ENCODE measurements at regions not wholly inside any gene's neighbourhood (a gene's known extent, or its start where the extent isn't known, plus 50 kb on each side); places are given as distances from the start of the nearest gene placed in this dataset.
A peak's percentile ranks its signal among the peaks of the same experiment; 100 is the strongest.

GRCh38 chr7:132733860-132734259 lies 157.6 kb upstream of the PLXNA4 start:
- no peak for DNase-seq

- DNase-seq: no peak
Observed at GRCh38 chr7:132732321-132732865, 156.1 kb upstream of the PLXNA4 start.

- no peak for DNase-seq
Observed at GRCh38 chr7:132730105-132730504, 153.8 kb upstream of the PLXNA4 start.

- no peak for DNase-seq
Observed at GRCh38 chr7:132723506-132724081, 147.3 kb upstream of the PLXNA4 start.

GRCh38 chr7:132720835-132721234 lies 144.6 kb upstream of the PLXNA4 start:
- DNase-seq: no peak

- DNase-seq: no peak
Observed at GRCh38 chr7:132713893-132714292, 137.6 kb upstream of the PLXNA4 start.

- DNase-seq: peak; percentile 38
Observed at GRCh38 chr7:132709971-132710567, 133.8 kb upstream of the PLXNA4 start.

GRCh38 chr7:132708470-132708869 lies 132.2 kb upstream of the PLXNA4 start:
- DNase-seq: no peak

GRCh38 chr7:132705146-132705545 lies 128.9 kb upstream of the PLXNA4 start:
- no peak for DNase-seq

GRCh38 chr7:132703742-132704141 lies 127.5 kb upstream of the PLXNA4 start:
- no peak for DNase-seq

- no peak for DNase-seq
Observed at GRCh38 chr7:132697003-132697402, 120.7 kb upstream of the PLXNA4 start.

- DNase-seq: no peak
Observed at GRCh38 chr7:132696332-132696731, 120.1 kb upstream of the PLXNA4 start.

GRCh38 chr7:132691201-132691600 lies 114.9 kb upstream of the PLXNA4 start:
- no peak for DNase-seq

- DNase-seq: no peak
Observed at GRCh38 chr7:132690174-132690573, 113.9 kb upstream of the PLXNA4 start.

GRCh38 chr7:132687981-132688383 lies 111.7 kb upstream of the PLXNA4 start:
- DNase-seq: no peak

- no peak for DNase-seq
Observed at GRCh38 chr7:132687016-132687415, 110.7 kb upstream of the PLXNA4 start.

- no peak for DNase-seq
Observed at GRCh38 chr7:132685277-132685676, 109.0 kb upstream of the PLXNA4 start.

- no peak for DNase-seq
Observed at GRCh38 chr7:132683896-132684690, 107.8 kb upstream of the PLXNA4 start.

GRCh38 chr7:132681951-132682350 lies 105.7 kb upstream of the PLXNA4 start:
- no peak for DNase-seq

GRCh38 chr7:132680590-132680989 lies 104.3 kb upstream of the PLXNA4 start:
- DNase-seq: no peak

GRCh38 chr7:132678656-132679055 lies 102.4 kb upstream of the PLXNA4 start:
- DNase-seq: no peak

- no peak for DNase-seq
Observed at GRCh38 chr7:132677918-132678317, 101.6 kb upstream of the PLXNA4 start.

GRCh38 chr7:132672200-132672990 lies 96.1 kb upstream of the PLXNA4 start:
- no peak for DNase-seq

All from fibroblast of skin of back (primary cell).